Left hindlimb (tissue), 1 donor: ENCODE measurements at regions not wholly inside any gene's neighbourhood (a gene's known extent, or its start where the extent isn't known, plus 50 kb on each side); places are given as distances from the start of the nearest gene placed in this dataset.

ENCODE experiments used
- DNase-seq: peaks from one replicate; pipeline ENCODE4 v3.0.0-alpha.2; 2018

- no peak for DNase-seq
Observed at GRCh38 chr5:158552241-158552640, 547.5 kb downstream of the EBF1 start.

GRCh38 chr5:158549311-158549710 is 550.4 kb downstream of the EBF1 start:
- no peak for DNase-seq

- DNase-seq = no peak
Observed at GRCh38 chr5:158546748-158547147, 553.0 kb downstream of the EBF1 start.

GRCh38 chr5:158545949-158546530 is 553.7 kb downstream of the EBF1 start:
- DNase-seq = no peak

- DNase-seq = no peak
Observed at GRCh38 chr5:158544388-158545339, 555.1 kb downstream of the EBF1 start.

GRCh38 chr5:158543539-158544387 is 556.0 kb downstream of the EBF1 start:
- no peak for DNase-seq

GRCh38 chr5:158541536-158542297 is 558.0 kb downstream of the EBF1 start:
- DNase-seq = no peak

- DNase-seq = no peak
Observed at GRCh38 chr5:158538506-158539074, 561.1 kb downstream of the EBF1 start.

GRCh38 chr5:158537366-158537765 is 562.4 kb downstream of the EBF1 start:
- no peak for DNase-seq

- no peak for DNase-seq
Observed at GRCh38 chr5:158534203-158534602, 565.5 kb downstream of the EBF1 start.

GRCh38 chr5:158532739-158533138 is 567.0 kb downstream of the EBF1 start:
- DNase-seq = no peak

- no peak for DNase-seq
Observed at GRCh38 chr5:158531860-158532259, 567.9 kb downstream of the EBF1 start.

GRCh38 chr5:158530115-158530514 is 569.6 kb downstream of the EBF1 start:
- DNase-seq = no peak

- DNase-seq = no peak
Observed at GRCh38 chr5:158529454-158529853, 570.3 kb downstream of the EBF1 start.

- DNase-seq = no peak
Observed at GRCh38 chr5:158525663-158526062, 574.1 kb downstream of the EBF1 start.

GRCh38 chr5:158524070-158524469 is 575.6 kb downstream of the EBF1 start:
- no peak for DNase-seq

GRCh38 chr5:158522776-158523175 is 576.9 kb downstream of the EBF1 start:
- DNase-seq = peak; percentile 85

- DNase-seq = no peak
Observed at GRCh38 chr5:158521995-158522394, 577.7 kb downstream of the EBF1 start.

GRCh38 chr5:158519433-158520021 is 580.2 kb downstream of the EBF1 start:
- DNase-seq = no peak

GRCh38 chr5:158516521-158516920 is 583.2 kb downstream of the EBF1 start:
- DNase-seq = no peak

GRCh38 chr5:158514986-158515359 is 584.7 kb downstream of the EBF1 start:
- DNase-seq = no peak
